ENCODE measurements at regions not wholly inside any gene's neighbourhood (a gene's known extent, or its start where the extent isn't known, plus 50 kb on each side); places are given as distances from the start of the nearest gene placed in this dataset.
"Not testable (repeated sequence)": the region's sequence is repeated elsewhere in the genome, so short reads cannot be mapped to it uniquely, and the experiment has no call there.

DNA sequence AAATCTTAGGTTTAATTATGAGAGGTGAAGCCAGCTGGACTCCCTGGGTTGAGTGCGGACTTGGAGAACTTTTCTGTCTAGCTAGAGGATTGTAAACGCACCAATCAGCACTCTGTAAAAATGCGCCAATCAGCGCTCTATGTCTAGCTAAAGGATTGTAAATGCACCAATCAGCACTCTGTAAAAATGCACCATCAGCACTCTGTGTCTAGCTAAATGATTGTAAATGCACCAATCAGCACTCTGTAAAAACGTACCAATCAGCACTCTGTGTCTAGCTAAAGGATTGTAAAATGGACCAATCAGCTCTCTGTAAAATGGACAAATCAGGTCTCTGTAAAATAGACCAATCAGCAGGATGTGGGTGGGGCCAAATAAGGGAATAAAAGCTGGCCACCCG is 345.1 kb upstream of the POT1 start:
- TF ChIP-seq EZH2 (IDR thresholded peaks at IDR 0.05; ENCODE audit: borderline replicate concordance, low read length), result not testable (repeated sequence)
- TF ChIP-seq, protein P1, sequence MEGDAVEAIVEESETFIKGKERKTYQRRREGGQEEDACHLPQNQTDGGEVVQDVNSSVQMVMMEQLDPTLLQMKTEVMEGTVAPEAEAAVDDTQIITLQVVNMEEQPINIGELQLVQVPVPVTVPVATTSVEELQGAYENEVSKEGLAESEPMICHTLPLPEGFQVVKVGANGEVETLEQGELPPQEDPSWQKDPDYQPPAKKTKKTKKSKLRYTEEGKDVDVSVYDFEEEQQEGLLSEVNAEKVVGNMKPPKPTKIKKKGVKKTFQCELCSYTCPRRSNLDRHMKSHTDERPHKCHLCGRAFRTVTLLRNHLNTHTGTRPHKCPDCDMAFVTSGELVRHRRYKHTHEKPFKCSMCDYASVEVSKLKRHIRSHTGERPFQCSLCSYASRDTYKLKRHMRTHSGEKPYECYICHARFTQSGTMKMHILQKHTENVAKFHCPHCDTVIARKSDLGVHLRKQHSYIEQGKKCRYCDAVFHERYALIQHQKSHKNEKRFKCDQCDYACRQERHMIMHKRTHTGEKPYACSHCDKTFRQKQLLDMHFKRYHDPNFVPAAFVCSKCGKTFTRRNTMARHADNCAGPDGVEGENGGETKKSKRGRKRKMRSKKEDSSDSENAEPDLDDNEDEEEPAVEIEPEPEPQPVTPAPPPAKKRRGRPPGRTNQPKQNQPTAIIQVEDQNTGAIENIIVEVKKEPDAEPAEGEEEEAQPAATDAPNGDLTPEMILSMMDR (conservative IDR thresholded peaks at IDR 0.05 in 1 of 2, IDR thresholded peaks at IDR 0.05 in 1 of 2; ENCODE audit: extremely low read depth in 1 of 2, insufficient read depth in 1 of 2, low read depth in 1 of 2, low read length in 2 of 2), result not testable (repeated sequence)
